ENCODE measurements at regions not wholly inside any gene's neighbourhood (a gene's known extent, or its start where the extent isn't known, plus 50 kb on each side); places are given as distances from the start of the nearest gene placed in this dataset.

DNA sequence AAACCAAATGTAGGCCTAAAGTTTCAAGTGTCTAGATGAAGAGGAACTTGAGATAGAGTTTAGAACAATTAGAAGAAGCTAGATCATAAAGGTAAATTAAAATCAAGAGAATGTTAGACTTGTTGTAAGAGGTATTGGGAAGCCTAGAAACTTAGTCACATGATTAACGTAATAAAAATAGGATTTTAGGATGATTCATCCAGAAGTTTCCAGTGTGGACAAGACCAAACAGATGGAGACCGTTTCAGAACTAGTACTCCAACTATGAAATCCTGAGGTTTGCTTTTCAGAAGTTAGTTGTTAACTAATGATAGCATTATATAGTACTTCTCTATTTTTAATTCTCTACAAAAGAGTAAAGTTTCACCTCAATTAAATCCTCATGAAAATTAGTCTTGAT is 104.9 kb downstream of the MZT1 start:
- no peaks in the 10 kb centered on the region for H3K4me1 ChIP-seq (ENCODE audit: insufficient read depth, low read length)
- no peak for DNase-seq
- H3K9me2 ChIP-seq (replicated peaks; ENCODE audit: low read length): no peaks in the 10 kb centered on the region
- ChIA-PET POLR2A (ENCODE audit: unreplicated experiment) (no interaction called here), CTCF (no interaction called here)
- H4K20me1 ChIP-seq (ENCODE audit: low read length): no peaks in the 10 kb centered on the region
- intact Hi-C loops (cut with micrococcal nuclease): no loop called here
- H2AFZ ChIP-seq (ENCODE audit: low read length): no peak overlapping the region
- H3F3A ChIP-seq (ENCODE audit: low read length, unreplicated experiment): no peaks in the 10 kb centered on the region
- no peak for ATAC-seq
- no peaks in the 10 kb centered on the region for H3K36me3 ChIP-seq (ENCODE audit: low read depth, low read length)
- no peak overlapping the region for H3K9ac ChIP-seq (ENCODE audit: low read length)
- H3K4me2 ChIP-seq (ENCODE audit: low read length): no peak overlapping the region
- H3K27me3 ChIP-seq (ENCODE audit: low read length): no peaks in the 10 kb centered on the region
- TF ChIP-seq, protein P1, sequence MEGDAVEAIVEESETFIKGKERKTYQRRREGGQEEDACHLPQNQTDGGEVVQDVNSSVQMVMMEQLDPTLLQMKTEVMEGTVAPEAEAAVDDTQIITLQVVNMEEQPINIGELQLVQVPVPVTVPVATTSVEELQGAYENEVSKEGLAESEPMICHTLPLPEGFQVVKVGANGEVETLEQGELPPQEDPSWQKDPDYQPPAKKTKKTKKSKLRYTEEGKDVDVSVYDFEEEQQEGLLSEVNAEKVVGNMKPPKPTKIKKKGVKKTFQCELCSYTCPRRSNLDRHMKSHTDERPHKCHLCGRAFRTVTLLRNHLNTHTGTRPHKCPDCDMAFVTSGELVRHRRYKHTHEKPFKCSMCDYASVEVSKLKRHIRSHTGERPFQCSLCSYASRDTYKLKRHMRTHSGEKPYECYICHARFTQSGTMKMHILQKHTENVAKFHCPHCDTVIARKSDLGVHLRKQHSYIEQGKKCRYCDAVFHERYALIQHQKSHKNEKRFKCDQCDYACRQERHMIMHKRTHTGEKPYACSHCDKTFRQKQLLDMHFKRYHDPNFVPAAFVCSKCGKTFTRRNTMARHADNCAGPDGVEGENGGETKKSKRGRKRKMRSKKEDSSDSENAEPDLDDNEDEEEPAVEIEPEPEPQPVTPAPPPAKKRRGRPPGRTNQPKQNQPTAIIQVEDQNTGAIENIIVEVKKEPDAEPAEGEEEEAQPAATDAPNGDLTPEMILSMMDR (conservative IDR thresholded peaks at IDR 0.05; ENCODE audit: low read depth, low read length): no peak
- TF ChIP-seq EZH2phosphoT487 (IDR thresholded peaks at IDR 0.05; ENCODE audit: borderline replicate concordance, low read length) (no peak), EZH2 (IDR thresholded peaks at IDR 0.05; ENCODE audit: low read length, unreplicated experiment) (no peak)
- H3K27ac ChIP-seq (ENCODE audit: low read length): no peak overlapping the region
- no peaks in the 10 kb centered on the region for H3K79me2 ChIP-seq (ENCODE audit: low read length)
- H3K9me3 ChIP-seq (ENCODE audit: low read length): no peaks in the 10 kb centered on the region
- no peak overlapping the region for H3K4me3 ChIP-seq (ENCODE audit: low read length)
- no TSS peak for BruUV-seq (replicated peaks)

DNA sequence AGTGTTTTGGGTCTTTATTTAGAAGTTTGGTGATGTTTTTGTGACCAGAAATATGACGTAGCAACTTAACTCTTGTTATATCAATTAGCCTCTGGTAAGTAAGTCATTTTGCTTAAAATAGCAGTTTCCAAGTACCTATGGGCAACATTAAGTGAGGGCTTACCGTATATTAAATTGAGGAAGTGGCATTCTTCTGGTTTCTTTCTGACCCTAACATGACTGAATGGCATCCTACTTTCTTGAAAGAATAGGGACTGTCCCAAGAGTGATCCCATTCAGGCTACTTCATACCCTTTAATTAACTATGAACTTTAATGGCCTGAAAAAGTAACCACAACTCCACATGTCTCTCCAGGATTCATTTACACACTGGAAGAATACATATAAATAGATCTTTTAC is 106.6 kb downstream of the MZT1 start:
- H3K9ac ChIP-seq (ENCODE audit: low read length): no peak overlapping the region

DNA sequence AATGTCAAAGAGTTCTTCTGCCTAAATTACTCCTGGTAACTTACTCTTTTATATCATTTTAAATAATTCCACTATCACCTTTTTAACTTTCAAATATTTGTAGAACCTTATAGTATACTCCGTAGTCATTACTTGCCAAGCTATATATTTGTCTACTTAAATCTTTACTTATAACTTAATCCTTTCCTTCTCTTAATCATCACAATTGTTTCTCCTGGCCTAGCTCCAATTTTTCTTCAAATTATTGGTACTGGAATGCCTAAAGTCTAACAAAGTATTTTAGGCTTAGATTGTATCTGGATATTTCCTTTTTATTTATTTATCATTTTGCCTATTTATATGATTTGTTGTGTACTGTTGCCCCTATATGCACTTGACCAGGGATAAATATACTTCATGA is 109.5 kb downstream of the MZT1 start:
- ATAC-seq (no peak), DNase-seq (no peak)
- H3K9me3 ChIP-seq (ENCODE audit: low read length): no peaks in the 10 kb centered on the region
- H4K20me1 ChIP-seq (ENCODE audit: low read length): no peaks in the 10 kb centered on the region
- TF ChIP-seq EZH2phosphoT487 (IDR thresholded peaks at IDR 0.05; ENCODE audit: borderline replicate concordance, low read length): no peak
- TF ChIP-seq, protein P1 (conservative IDR thresholded peaks at IDR 0.05; ENCODE audit: low read depth, low read length): no peak
- no peak for TF ChIP-seq EZH2 (IDR thresholded peaks at IDR 0.05; ENCODE audit: low read length, unreplicated experiment)
- intact Hi-C loops (cut with micrococcal nuclease): no loop called here
- H3K4me1 ChIP-seq (ENCODE audit: insufficient read depth, low read length): no peaks in the 10 kb centered on the region
- no peaks in the 10 kb centered on the region for H3F3A ChIP-seq (ENCODE audit: low read length, unreplicated experiment)
- H3K9ac ChIP-seq (ENCODE audit: low read length): no peak overlapping the region
- no peaks in the 10 kb centered on the region for H3K9me2 ChIP-seq (replicated peaks; ENCODE audit: low read length)
- no peaks in the 10 kb centered on the region for H3K36me3 ChIP-seq (ENCODE audit: low read depth, low read length)
- POLR2A ChIA-PET (ENCODE audit: unreplicated experiment): no interaction called here
- H3K79me2 ChIP-seq (ENCODE audit: low read length): no peaks in the 10 kb centered on the region
- no TSS peak for BruUV-seq (replicated peaks)
- H3K27ac ChIP-seq (ENCODE audit: low read length): no peak overlapping the region
- H3K4me3 ChIP-seq (ENCODE audit: low read length): no peak overlapping the region
- H3K27me3 ChIP-seq (ENCODE audit: low read length): no peaks in the 10 kb centered on the region
- H2AFZ ChIP-seq (ENCODE audit: low read length): no peak overlapping the region
- no peak overlapping the region for H3K4me2 ChIP-seq (ENCODE audit: low read length)
- CTCF ChIA-PET: no interaction called here

More for the DNA sequence above, 106.6 kb downstream of the MZT1 start:
- DNase-seq: no peak
- ATAC-seq: no peak
- no peak overlapping the region for H2AFZ ChIP-seq (ENCODE audit: low read length)
- H3K4me3 ChIP-seq (ENCODE audit: low read length): no peak overlapping the region
- no peaks in the 10 kb centered on the region for H3K4me1 ChIP-seq (ENCODE audit: insufficient read depth, low read length)
- no peaks in the 10 kb centered on the region for H3K9me2 ChIP-seq (replicated peaks; ENCODE audit: low read length)
- H3K27ac ChIP-seq (ENCODE audit: low read length): no peak overlapping the region
- no peaks in the 10 kb centered on the region for H3K79me2 ChIP-seq (ENCODE audit: low read length)
- no peaks in the 10 kb centered on the region for H3F3A ChIP-seq (ENCODE audit: low read length, unreplicated experiment)
- BruUV-seq (replicated peaks): no TSS peak
- no peak overlapping the region for H3K4me2 ChIP-seq (ENCODE audit: low read length)
- CTCF ChIA-PET: no interaction called here
- H3K27me3 ChIP-seq (ENCODE audit: low read length): no peaks in the 10 kb centered on the region
- H4K20me1 ChIP-seq (ENCODE audit: low read length): no peaks in the 10 kb centered on the region
- no peaks in the 10 kb centered on the region for H3K9me3 ChIP-seq (ENCODE audit: low read length)
- POLR2A ChIA-PET (ENCODE audit: unreplicated experiment): no interaction called here
- TF ChIP-seq, protein P1 (conservative IDR thresholded peaks at IDR 0.05; ENCODE audit: low read depth, low read length): no peak
- no peak for TF ChIP-seq EZH2phosphoT487 (IDR thresholded peaks at IDR 0.05; ENCODE audit: borderline replicate concordance, low read length)
- no peak for TF ChIP-seq EZH2 (IDR thresholded peaks at IDR 0.05; ENCODE audit: low read length, unreplicated experiment)
- intact Hi-C loops (cut with micrococcal nuclease): no loop called here
- H3K36me3 ChIP-seq (ENCODE audit: low read depth, low read length): no peaks in the 10 kb centered on the region
